ENCODE measurements at regions not wholly inside any gene's neighbourhood (a gene's known extent, or its start where the extent isn't known, plus 50 kb on each side); places are given as distances from the start of the nearest gene placed in this dataset.

DNA sequence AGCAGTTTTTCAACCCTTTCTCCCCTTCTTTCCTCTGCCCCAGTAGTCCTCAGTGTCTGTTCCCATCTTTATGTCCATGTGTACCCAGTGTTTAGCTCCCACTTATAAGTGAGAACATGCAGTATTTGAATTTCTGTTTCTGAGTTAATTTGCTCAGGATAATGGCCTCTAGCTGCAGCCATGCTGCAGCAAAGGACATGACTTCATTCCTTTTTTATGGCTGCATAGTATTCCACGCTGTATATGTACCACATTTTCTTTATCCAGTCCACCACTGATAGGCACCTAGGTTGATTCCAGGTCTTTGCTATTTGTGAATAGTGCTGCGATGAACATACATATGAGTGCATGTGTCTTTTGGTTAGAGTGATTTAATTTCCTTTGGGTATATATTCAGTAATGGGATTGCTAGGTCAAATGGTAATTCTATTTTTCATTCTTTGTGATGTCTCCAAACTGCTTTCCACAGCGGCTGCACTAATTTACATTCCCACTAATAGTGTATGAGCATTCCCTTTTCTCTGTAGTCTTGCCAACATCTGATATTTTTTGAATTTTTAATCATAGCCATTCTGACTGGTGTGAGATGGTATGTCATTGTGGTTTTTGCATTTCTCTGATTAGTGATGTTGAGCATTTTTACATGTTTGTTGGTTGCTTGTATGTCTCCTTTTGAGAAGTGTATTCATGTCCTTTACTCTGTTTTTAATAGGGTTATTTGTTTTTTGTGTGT is 54.6 kb upstream of the ANK2 start:
- Histone ChIP-seq H3K36me3 (ENCODE audit: control insufficient read depth, insufficient read depth, low read length) (no peaks in the 10 kb centered on the region), H3K4me3 (ENCODE audit: extremely low read depth, insufficient read depth, low read length, poor library complexity, severe bottlenecking) (no peak overlapping the region), H3K4me1 (ENCODE audit: control insufficient read depth, insufficient read depth, low read length, poor library complexity, severe bottlenecking) (peaks cover 4% of the 10 kb centered on the region), H3K27ac (ENCODE audit: low read depth, low read length, severe bottlenecking) (no peak overlapping the region), H3K9me3 (ENCODE audit: control insufficient read depth, low read length) (no peaks in the 10 kb centered on the region)
- WGBS, 2 experiments (ENCODE audit: insufficient coverage in 2 of 2): 100% methylated on average over 1 of the region's 3 CpGs; no CpG with 5 or more reads in 1 of the 2 experiments

Measured in mesodermal cell (in vitro differentiated cells).